ENCODE measurements at regions not wholly inside any gene's neighbourhood (a gene's known extent, or its start where the extent isn't known, plus 50 kb on each side); places are given as distances from the start of the nearest gene placed in this dataset.

DNA sequence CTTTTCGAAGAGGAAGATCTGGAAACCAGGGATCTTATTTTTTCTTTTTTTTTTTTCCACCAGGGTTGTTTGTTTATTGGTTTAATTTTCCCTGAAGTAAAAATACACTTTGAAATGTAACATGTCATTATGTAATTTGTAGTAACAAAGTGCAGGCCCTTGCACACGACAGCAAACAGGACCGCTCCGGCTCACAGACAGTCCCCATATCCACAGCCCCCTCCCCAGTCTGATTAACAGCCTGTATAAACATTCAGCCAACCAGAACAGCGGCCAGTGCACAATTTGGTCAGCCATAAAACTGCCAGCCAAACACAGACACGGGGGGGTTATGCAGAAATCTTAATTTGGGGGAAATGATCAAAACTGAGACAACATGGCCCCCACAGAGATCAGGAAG, 431.6 kb upstream of the NPVF start:
- no peak for TF ChIP-seq POLR2A (IDR thresholded peaks at IDR 0.05; ENCODE audit: low read depth, low read length)
- FAIRE-seq: no peak
- no peak for DNase-seq (ENCODE audit: insufficient read length, low spot score)

- FAIRE-seq (no peak), DNase-seq (ENCODE audit: insufficient read length, low spot score) (no peak)
- no peak for TF ChIP-seq POU2F2 (IDR thresholded peaks at IDR 0.05; ENCODE audit: low read depth, low read length)
- no peak for TF ChIP-seq TAF1 (IDR thresholded peaks at IDR 0.05; ENCODE audit: low read depth, low read length)
- no peak for TF ChIP-seq PAX5 (IDR thresholded peaks at IDR 0.05; ENCODE audit: insufficient read depth, low read length, severe bottlenecking)
- no peak for TF ChIP-seq POLR2A (IDR thresholded peaks at IDR 0.05; ENCODE audit: low read depth, low read length)
- TF ChIP-seq POLR2AphosphoS5 (IDR thresholded peaks at IDR 0.05; ENCODE audit: low read depth, low read length): no peak
- TF ChIP-seq SPI1 (IDR thresholded peaks at IDR 0.05; ENCODE audit: low read depth, low read length): no peak
Measured at GRCh38 chr7:25662841-25663800, 434.8 kb upstream of the NPVF start.

GRCh38 chr7:25663877-25664276, 435.6 kb upstream of the NPVF start:
- TF ChIP-seq POU2F2 (IDR thresholded peaks at IDR 0.05; ENCODE audit: low read depth, low read length) (no peak), PAX5 (IDR thresholded peaks at IDR 0.05; ENCODE audit: insufficient read depth, low read length, severe bottlenecking) (no peak), POLR2A (IDR thresholded peaks at IDR 0.05; ENCODE audit: low read depth, low read length) (no peak), POLR2AphosphoS5 (IDR thresholded peaks at IDR 0.05; ENCODE audit: low read depth, low read length) (no peak), TAF1 (IDR thresholded peaks at IDR 0.05; ENCODE audit: low read depth, low read length) (no peak), SPI1 (IDR thresholded peaks at IDR 0.05; ENCODE audit: low read depth, low read length) (no peak)
- FAIRE-seq (no peak), DNase-seq (ENCODE audit: insufficient read length, low spot score) (no peak)

DNA sequence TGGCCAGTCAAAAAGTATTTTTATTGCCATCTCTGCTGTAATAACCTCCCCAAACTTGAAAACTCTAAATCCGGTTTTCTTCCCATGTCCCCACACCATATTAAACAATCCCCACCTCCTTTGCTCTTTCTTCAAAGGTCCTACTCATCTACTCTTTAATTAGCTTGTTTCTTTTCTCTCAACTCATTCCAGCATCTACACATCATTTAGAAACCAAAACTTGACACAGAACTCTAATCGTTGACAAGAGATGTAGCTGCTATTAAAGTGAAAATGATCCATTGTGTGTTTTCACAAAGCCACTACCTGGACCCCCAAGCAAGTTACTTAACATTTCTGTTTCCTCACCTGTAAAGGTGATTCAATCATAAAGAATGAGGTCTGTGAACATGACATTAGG, 436.3 kb upstream of the NPVF start:
- TF ChIP-seq TAF1 (IDR thresholded peaks at IDR 0.05; ENCODE audit: low read depth, low read length): no peak
- no peak for TF ChIP-seq POU2F2 (IDR thresholded peaks at IDR 0.05; ENCODE audit: low read depth, low read length)
- TF ChIP-seq PAX5 (IDR thresholded peaks at IDR 0.05; ENCODE audit: insufficient read depth, low read length, severe bottlenecking): no peak
- no peak for TF ChIP-seq SPI1 (IDR thresholded peaks at IDR 0.05; ENCODE audit: low read depth, low read length)
- TF ChIP-seq POLR2AphosphoS5 (IDR thresholded peaks at IDR 0.05; ENCODE audit: low read depth, low read length): no peak
- no peak for TF ChIP-seq POLR2A (IDR thresholded peaks at IDR 0.05; ENCODE audit: low read depth, low read length)
- no peak for FAIRE-seq
- no peak for DNase-seq (ENCODE audit: insufficient read length, low spot score)

DNA sequence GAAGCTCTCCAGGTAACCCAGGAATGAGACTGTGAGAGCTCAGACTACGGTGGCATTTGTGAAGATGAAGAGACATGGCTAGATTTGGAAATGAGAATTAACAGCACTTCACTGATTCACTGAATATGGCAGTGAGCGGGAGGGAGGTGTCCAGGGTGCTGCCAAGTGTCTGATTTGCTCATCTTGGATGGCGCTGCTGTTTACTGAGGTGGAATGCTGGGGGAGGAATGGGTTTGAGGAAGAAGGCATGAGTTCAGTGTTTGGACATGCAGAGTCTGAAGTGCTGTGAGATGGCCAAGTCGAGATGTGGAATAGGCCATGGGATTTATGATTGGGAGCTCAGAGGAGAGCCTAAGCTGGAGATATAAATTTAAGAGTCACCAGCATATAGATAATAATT, 437.1 kb upstream of the NPVF start:
- no peak for TF ChIP-seq TAF1 (IDR thresholded peaks at IDR 0.05; ENCODE audit: low read depth, low read length)
- no peak for TF ChIP-seq PAX5 (IDR thresholded peaks at IDR 0.05; ENCODE audit: insufficient read depth, low read length, severe bottlenecking)
- no peak for TF ChIP-seq POU2F2 (IDR thresholded peaks at IDR 0.05; ENCODE audit: low read depth, low read length)
- TF ChIP-seq POLR2A (IDR thresholded peaks at IDR 0.05; ENCODE audit: low read depth, low read length): no peak
- no peak for TF ChIP-seq POLR2AphosphoS5 (IDR thresholded peaks at IDR 0.05; ENCODE audit: low read depth, low read length)
- no peak for TF ChIP-seq SPI1 (IDR thresholded peaks at IDR 0.05; ENCODE audit: low read depth, low read length)
- FAIRE-seq: no peak

GRCh38 chr7:25665903-25666670, 437.8 kb upstream of the NPVF start:
- TF ChIP-seq POU2F2 (IDR thresholded peaks at IDR 0.05; ENCODE audit: low read depth, low read length): no peak
- DNase-seq (ENCODE audit: insufficient read length, low spot score) (no peak), FAIRE-seq (no peak)

More for the DNA sequence above, 437.1 kb upstream of the NPVF start:
- no peak for DNase-seq (ENCODE audit: insufficient read length, low spot score)

DNA sequence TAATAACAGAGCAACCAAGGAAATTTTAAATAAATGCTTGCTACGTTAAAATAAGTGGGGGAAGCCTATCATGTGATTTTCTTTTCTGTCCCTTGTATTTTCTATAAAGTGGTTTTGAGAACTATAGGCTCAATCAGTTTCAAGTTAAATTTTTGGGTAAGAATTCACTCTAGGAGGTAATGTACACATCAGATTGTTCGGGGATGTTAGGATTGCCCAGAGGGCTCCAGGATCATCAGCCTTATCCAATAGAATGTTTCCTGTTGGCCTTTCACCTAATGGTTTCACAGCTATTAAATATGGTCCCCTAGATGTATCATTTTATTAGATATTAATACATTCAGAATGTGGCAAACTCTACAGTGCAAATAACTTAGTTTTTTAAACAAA, 438.4 kb upstream of the NPVF start:
- FAIRE-seq: no peak
- TF ChIP-seq TAF1 (IDR thresholded peaks at IDR 0.05; ENCODE audit: low read depth, low read length) (no peak), POLR2A (IDR thresholded peaks at IDR 0.05; ENCODE audit: low read depth, low read length) (no peak), PAX5 (IDR thresholded peaks at IDR 0.05; ENCODE audit: insufficient read depth, low read length, severe bottlenecking) (no peak), SPI1 (IDR thresholded peaks at IDR 0.05; ENCODE audit: low read depth, low read length) (no peak), POLR2AphosphoS5 (IDR thresholded peaks at IDR 0.05; ENCODE audit: low read depth, low read length) (no peak), POU2F2 (IDR thresholded peaks at IDR 0.05; ENCODE audit: low read depth, low read length) (no peak)
- no peak for DNase-seq (ENCODE audit: insufficient read length, low spot score)

GRCh38 chr7:25669281-25669781, 441.0 kb upstream of the NPVF start:
- no peak for FAIRE-seq
- no peak for DNase-seq (ENCODE audit: insufficient read length, low spot score)

GRCh38 chr7:25669961-25670841, 441.9 kb upstream of the NPVF start:
- TF ChIP-seq POLR2A (IDR thresholded peaks at IDR 0.05; ENCODE audit: low read depth, low read length) (no peak), POLR2AphosphoS5 (IDR thresholded peaks at IDR 0.05; ENCODE audit: low read depth, low read length) (no peak), PAX5 (IDR thresholded peaks at IDR 0.05; ENCODE audit: insufficient read depth, low read length, severe bottlenecking) (no peak), POU2F2 (IDR thresholded peaks at IDR 0.05; ENCODE audit: low read depth, low read length) (no peak), SPI1 (IDR thresholded peaks at IDR 0.05; ENCODE audit: low read depth, low read length) (no peak), TAF1 (IDR thresholded peaks at IDR 0.05; ENCODE audit: low read depth, low read length) (no peak)
- FAIRE-seq (no peak), DNase-seq (ENCODE audit: insufficient read length, low spot score) (no peak)

More at GRCh38 chr7:25669281-25669781, 441.0 kb upstream of the NPVF start:
- no peak for TF ChIP-seq PAX5 (IDR thresholded peaks at IDR 0.05; ENCODE audit: insufficient read depth, low read length, severe bottlenecking)
